Activated B cell treated with CpG ODN at 0.5 μM for 24 hours (primary cell): ENCODE measurements at regions not wholly inside any gene's neighbourhood (a gene's known extent, or its start where the extent isn't known, plus 50 kb on each side); places are given as distances from the start of the nearest gene placed in this dataset.

ENCODE experiments used
- ATAC-seq: fragments of 200-7000 bp; cut with Tn5 transposase; one replicate; pipeline ENCODE4 v1.10.0; 2021; ENCODE audit warnings: low read depth, mild to moderate bottlenecking, moderate library complexity
- CTCF ChIA-PET: fragments of 350-600 bp; sonication (Branson Sonifier 250); formaldehyde crosslinking; loops from one replicate; lab custom pipeline; 2021; ENCODE audit warnings: antibody characterized with exemption; lab: Charles Lee
- POLR2A ChIA-PET: fragments of 350-600 bp; sonication (Branson Sonifier 250); formaldehyde crosslinking; loops from one replicate; lab custom pipeline; 2021; ENCODE audit warnings: antibody characterized with exemption; lab: Charles Lee
- DNase-seq: peaks from one replicate; pipeline ENCODE4 v3.0.0; 2022
- H3K27ac Mint-ChIP-seq: one replicate; pipeline ENCODE4 v1.8.0; 2020; ENCODE audit warnings: mixed read lengths
- H3K27me3 Mint-ChIP-seq: one replicate; pipeline ENCODE4 v1.8.0; 2021; ENCODE audit warnings: mixed read lengths
- H3K36me3 Mint-ChIP-seq: one replicate; pipeline ENCODE4 v1.8.0; 2021; ENCODE audit warnings: low read depth, mixed read lengths
- H3K4me1 Mint-ChIP-seq: one replicate; pipeline ENCODE4 v1.8.0; 2021; ENCODE audit warnings: mixed read lengths
- H3K4me3 Mint-ChIP-seq: one replicate; pipeline ENCODE4 v1.8.0; 2020; ENCODE audit warnings: mild to moderate bottlenecking, mixed read lengths
- H3K9me3 Mint-ChIP-seq: one replicate; pipeline ENCODE4 v1.8.0; 2020; ENCODE audit warnings: mixed read lengths
- intact Hi-C: fragments of 100-400 bp; cut with micrococcal nuclease; formaldehyde crosslinking; loops from one replicate; pipeline ENCODE4 v1.15.1; 2024
- TF ChIP-seq, protein P1 (sequence below): fragments of 200-600 bp; IDR thresholded peaks from one replicate; pipeline ENCODE4 v1.8.0; 2022; ENCODE audit warnings: antibody characterized with exemption, mild to moderate bottlenecking

GRCh38 chr7:85765698-85766298 lies 578.9 kb upstream of the SEMA3D start:
- Mint-ChIP-seq H3K27me3 (no peaks in the 10 kb centered on the region), H3K4me1 (no peaks in the 10 kb centered on the region), H3K9me3 (no peaks in the 10 kb centered on the region), H3K4me3 (no peak overlapping the region), H3K27ac (no peak overlapping the region), H3K36me3 (no peaks in the 10 kb centered on the region)
- intact Hi-C loops, result no loop called here
- TF ChIP-seq, protein P1, sequence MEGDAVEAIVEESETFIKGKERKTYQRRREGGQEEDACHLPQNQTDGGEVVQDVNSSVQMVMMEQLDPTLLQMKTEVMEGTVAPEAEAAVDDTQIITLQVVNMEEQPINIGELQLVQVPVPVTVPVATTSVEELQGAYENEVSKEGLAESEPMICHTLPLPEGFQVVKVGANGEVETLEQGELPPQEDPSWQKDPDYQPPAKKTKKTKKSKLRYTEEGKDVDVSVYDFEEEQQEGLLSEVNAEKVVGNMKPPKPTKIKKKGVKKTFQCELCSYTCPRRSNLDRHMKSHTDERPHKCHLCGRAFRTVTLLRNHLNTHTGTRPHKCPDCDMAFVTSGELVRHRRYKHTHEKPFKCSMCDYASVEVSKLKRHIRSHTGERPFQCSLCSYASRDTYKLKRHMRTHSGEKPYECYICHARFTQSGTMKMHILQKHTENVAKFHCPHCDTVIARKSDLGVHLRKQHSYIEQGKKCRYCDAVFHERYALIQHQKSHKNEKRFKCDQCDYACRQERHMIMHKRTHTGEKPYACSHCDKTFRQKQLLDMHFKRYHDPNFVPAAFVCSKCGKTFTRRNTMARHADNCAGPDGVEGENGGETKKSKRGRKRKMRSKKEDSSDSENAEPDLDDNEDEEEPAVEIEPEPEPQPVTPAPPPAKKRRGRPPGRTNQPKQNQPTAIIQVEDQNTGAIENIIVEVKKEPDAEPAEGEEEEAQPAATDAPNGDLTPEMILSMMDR, result no peak
- ATAC-seq, result no peak
- POLR2A ChIA-PET, result no interaction called here
- no peak for DNase-seq
- CTCF ChIA-PET, result no interaction called here

GRCh38 chr7:85764034-85764433 lies 577.2 kb upstream of the SEMA3D start:
- Mint-ChIP-seq H3K4me3 (no peak overlapping the region), H3K27ac (no peak overlapping the region), H3K27me3 (no peaks in the 10 kb centered on the region), H3K36me3 (no peaks in the 10 kb centered on the region), H3K4me1 (no peaks in the 10 kb centered on the region), H3K9me3 (no peaks in the 10 kb centered on the region)
- DNase-seq (no peak), ATAC-seq (no peak)
- ChIA-PET CTCF (no interaction called here), POLR2A (no interaction called here)
- TF ChIP-seq, protein P1, result no peak
- intact Hi-C loops, result no loop called here

GRCh38 chr7:85757348-85757747 lies 570.5 kb upstream of the SEMA3D start:
- no peaks in the 10 kb centered on the region for H3K27me3 Mint-ChIP-seq
- intact Hi-C loops, result no loop called here
- TF ChIP-seq, protein P1, result no peak
- peaks cover 6% of the 10 kb centered on the region for H3K9me3 Mint-ChIP-seq
- DNase-seq, result no peak
- no peaks in the 10 kb centered on the region for H3K36me3 Mint-ChIP-seq
- no peak overlapping the region for H3K4me3 Mint-ChIP-seq
- H3K27ac Mint-ChIP-seq, result no peak overlapping the region
- ChIA-PET CTCF (no interaction called here), POLR2A (no interaction called here)
- ATAC-seq, result no peak
- H3K4me1 Mint-ChIP-seq, result no peaks in the 10 kb centered on the region

DNA sequence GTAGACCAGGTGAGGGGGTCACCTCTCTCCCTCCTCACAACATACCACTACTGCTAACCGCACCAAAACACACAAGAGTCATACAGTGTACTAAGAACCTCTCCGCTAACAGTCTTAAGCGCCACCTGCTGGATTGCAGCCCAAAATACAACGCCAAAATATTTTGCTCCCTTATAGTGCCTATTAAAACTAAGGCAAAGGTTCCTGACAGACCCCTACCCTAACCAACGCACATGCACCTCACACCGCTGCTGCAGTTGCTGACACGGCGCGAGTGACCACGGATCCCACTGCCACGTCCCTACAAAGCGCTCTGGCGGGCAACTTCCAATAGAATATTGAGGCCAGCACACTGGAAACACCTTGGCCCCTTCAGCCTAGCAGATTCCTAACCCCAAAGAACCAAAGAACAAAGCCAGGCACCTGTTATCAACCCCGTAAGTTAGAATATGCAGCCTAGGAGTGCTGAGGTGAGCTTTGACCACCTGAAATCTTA lies 563.6 kb upstream of the SEMA3D start:
- TF ChIP-seq, protein P1, result no peak
- no peaks in the 10 kb centered on the region for H3K36me3 Mint-ChIP-seq
- no peaks in the 10 kb centered on the region for H3K4me1 Mint-ChIP-seq
- H3K9me3 Mint-ChIP-seq, result peaks cover 4% of the 10 kb centered on the region
- H3K27me3 Mint-ChIP-seq, result no peaks in the 10 kb centered on the region
- ChIA-PET CTCF (no interaction called here), POLR2A (no interaction called here)
- DNase-seq (no peak), ATAC-seq (peak; percentile 25)
- intact Hi-C loops, result loop anchor here (2.0 to 5.0 kb wide), 2 partner anchors 720 to 1813 kb away; no protein-coding TSS in a partner anchor
- H3K27ac Mint-ChIP-seq, result no peak overlapping the region
- no peak overlapping the region for H3K4me3 Mint-ChIP-seq

GRCh38 chr7:85749696-85750453 lies 563.0 kb upstream of the SEMA3D start:
- Mint-ChIP-seq H3K9me3 (peaks cover 2% of the 10 kb centered on the region), H3K27ac (no peak overlapping the region), H3K36me3 (no peaks in the 10 kb centered on the region), H3K27me3 (no peaks in the 10 kb centered on the region), H3K4me3 (no peak overlapping the region), H3K4me1 (no peaks in the 10 kb centered on the region)
- ChIA-PET POLR2A (no interaction called here), CTCF (no interaction called here)
- TF ChIP-seq, protein P1, result no peak
- no peak for ATAC-seq
- intact Hi-C loops, result loop anchor here (2.0 to 5.0 kb wide), 2 partner anchors 719 to 1813 kb away; no protein-coding TSS in a partner anchor
- DNase-seq, result no peak
